WTC11 (cell line): ENCODE measurements at regions not wholly inside any gene's neighbourhood (a gene's known extent, or its start where the extent isn't known, plus 50 kb on each side); places are given as distances from the start of the nearest gene placed in this dataset.

ENCODE experiments used
- ATAC-seq: fragments of 200-7000 bp; cut with Tn5 transposase; 2 replicates; pipeline ENCODE4 v1.10.0; 2021; ENCODE audit warnings: mild to moderate bottlenecking, moderate library complexity
- CTCF ChIA-PET: fragments of 300-600 bp; sonication (Branson Sonifier 250); formaldehyde crosslinking; loops from one replicate; lab custom pipeline; 2021; ENCODE audit warnings: antibody characterized with exemption; lab: Charles Lee
- POLR2A ChIA-PET: fragments of 350-600 bp; sonication (Branson Sonifier 250); formaldehyde crosslinking; loops from one replicate; lab custom pipeline; 2021; ENCODE audit warnings: antibody characterized with exemption; lab: Charles Lee
- DNase-seq: peaks from one replicate; pipeline ENCODE4 v3.0.0; 2021; ENCODE audit warnings: low spot score
- H3K27ac Mint-ChIP-seq: 2 replicates; pipeline ENCODE4 v1.8.0; 2021; ENCODE audit warnings: mixed read lengths
- H3K27me3 Mint-ChIP-seq: 2 replicates; pipeline ENCODE4 v1.8.0; 2021; ENCODE audit warnings: low read depth, mild to moderate bottlenecking, moderate library complexity, mixed read lengths
- H3K36me3 Mint-ChIP-seq: 2 replicates; pipeline ENCODE4 v1.8.0; 2021; ENCODE audit warnings: mixed read lengths
- H3K4me1 Mint-ChIP-seq: 2 replicates; pipeline ENCODE4 v1.8.0; 2022; ENCODE audit warnings: mixed read lengths
- H3K4me3 Mint-ChIP-seq: 2 replicates; pipeline ENCODE4 v1.8.0; 2021; ENCODE audit warnings: mild to moderate bottlenecking, moderate library complexity, mixed read lengths
- H3K9me3 Mint-ChIP-seq: 2 replicates; pipeline ENCODE4 v1.8.0; 2021; ENCODE audit warnings: mixed read lengths
- FOXP1 ChIP-seq: sonication (generic); formaldehyde crosslinking; IDR thresholded peaks from 2 replicates; pipeline ENCODE4 v1.8.0; 2022; ENCODE audit warnings: missing genetic modification reagents, mild to moderate bottlenecking, moderate library complexity, borderline replicate concordance
- GRHL2 ChIP-seq: fragments of 250-450 bp; sonication (Bioruptor Pico); IDR thresholded peaks from 2 replicates; pipeline ENCODE4 v1.8.0; 2022; ENCODE audit warnings: mild to moderate bottlenecking, moderate library complexity; ENCODE audit not compliant: insufficient replicate concordance, severe bottlenecking
- MXD4 ChIP-seq: fragments of 250-450 bp; sonication (Bioruptor Pico); IDR thresholded peaks from 2 replicates; pipeline ENCODE4 v1.8.0; 2021; ENCODE audit warnings: mild to moderate bottlenecking, moderate library complexity, borderline replicate concordance
- NFATC4 ChIP-seq: fragments of 250-450 bp; sonication (Bioruptor Pico); IDR thresholded peaks from 2 replicates; pipeline ENCODE4 v1.9.0; 2021; ENCODE audit warnings: mild to moderate bottlenecking
- OVOL2 ChIP-seq: fragments of 250-450 bp; sonication (Bioruptor Pico); IDR thresholded peaks from 2 replicates; pipeline ENCODE4 v1.9.0; 2021; ENCODE audit warnings: mild to moderate bottlenecking, borderline replicate concordance
- SP1 ChIP-seq: sonication (generic); formaldehyde crosslinking; conservative IDR thresholded peaks from 2 replicates; pipeline ENCODE4 v1.8.1; 2022; ENCODE audit warnings: missing genetic modification reagents
- ZNF138 ChIP-seq: sonication (generic); formaldehyde crosslinking; conservative IDR thresholded peaks from 2 replicates; pipeline ENCODE4 v1.8.1; 2022; ENCODE audit warnings: mild to moderate bottlenecking, moderate library complexity, missing genetic modification reagents
- ZNF219 ChIP-seq: sonication (generic); formaldehyde crosslinking; IDR thresholded peaks from 2 replicates; pipeline ENCODE4 v1.8.0; 2023; ENCODE audit warnings: missing genetic modification reagents, mild to moderate bottlenecking, borderline replicate concordance
- TF ChIP-seq, protein P1 (sequence below): fragments of 250-450 bp; sonication (Bioruptor Pico); IDR thresholded peaks from 2 replicates; pipeline ENCODE4 v1.9.0; 2021; ENCODE audit warnings: mild to moderate bottlenecking
- TF ChIP-seq, protein P2 (sequence below): fragments of 250-450 bp; sonication (Bioruptor Pico); IDR thresholded peaks from 2 replicates; pipeline ENCODE4 v1.9.0; 2021; ENCODE audit warnings: moderate library complexity, mild to moderate bottlenecking, inconsistent platforms, borderline replicate concordance
- TF ChIP-seq, protein P3 (sequence below): fragments of 250-450 bp; sonication (Bioruptor Pico); IDR thresholded peaks from 2 replicates; pipeline ENCODE4 v2.1.2; 2022; ENCODE audit warnings: mild to moderate bottlenecking, moderate library complexity
- TF ChIP-seq, protein P4 (sequence below): sonication (generic); formaldehyde crosslinking; IDR thresholded peaks from 2 replicates; pipeline ENCODE4 v1.8.0; 2023; ENCODE audit warnings: missing genetic modification reagents, mild to moderate bottlenecking, borderline replicate concordance
- TF ChIP-seq, protein P5 (sequence below): sonication (generic); formaldehyde crosslinking; conservative IDR thresholded peaks from 2 replicates; pipeline ENCODE4 v1.8.1; 2023; ENCODE audit warnings: mild to moderate bottlenecking, low read depth, missing genetic modification reagents, moderate library complexity

DNA sequence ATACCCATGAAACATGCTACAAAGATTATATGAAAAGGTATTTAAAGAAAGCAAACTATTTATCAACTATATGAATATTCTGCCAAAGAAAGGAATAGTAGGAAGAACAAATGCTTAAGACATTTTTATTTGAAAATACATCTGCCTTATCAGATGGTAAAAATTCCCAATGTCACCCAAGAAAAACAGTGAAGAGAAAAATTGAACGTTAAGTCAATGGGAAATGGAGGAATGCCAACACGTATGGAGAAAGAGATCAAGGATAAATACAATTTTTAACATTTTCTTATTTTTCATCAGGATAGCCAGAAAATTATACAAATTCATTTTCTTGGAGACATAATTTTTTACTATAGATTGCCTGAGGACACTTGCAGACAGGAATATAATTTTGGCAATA lies 394.2 kb downstream of the ZEB2 start (continued):
- TF ChIP-seq, protein P1, sequence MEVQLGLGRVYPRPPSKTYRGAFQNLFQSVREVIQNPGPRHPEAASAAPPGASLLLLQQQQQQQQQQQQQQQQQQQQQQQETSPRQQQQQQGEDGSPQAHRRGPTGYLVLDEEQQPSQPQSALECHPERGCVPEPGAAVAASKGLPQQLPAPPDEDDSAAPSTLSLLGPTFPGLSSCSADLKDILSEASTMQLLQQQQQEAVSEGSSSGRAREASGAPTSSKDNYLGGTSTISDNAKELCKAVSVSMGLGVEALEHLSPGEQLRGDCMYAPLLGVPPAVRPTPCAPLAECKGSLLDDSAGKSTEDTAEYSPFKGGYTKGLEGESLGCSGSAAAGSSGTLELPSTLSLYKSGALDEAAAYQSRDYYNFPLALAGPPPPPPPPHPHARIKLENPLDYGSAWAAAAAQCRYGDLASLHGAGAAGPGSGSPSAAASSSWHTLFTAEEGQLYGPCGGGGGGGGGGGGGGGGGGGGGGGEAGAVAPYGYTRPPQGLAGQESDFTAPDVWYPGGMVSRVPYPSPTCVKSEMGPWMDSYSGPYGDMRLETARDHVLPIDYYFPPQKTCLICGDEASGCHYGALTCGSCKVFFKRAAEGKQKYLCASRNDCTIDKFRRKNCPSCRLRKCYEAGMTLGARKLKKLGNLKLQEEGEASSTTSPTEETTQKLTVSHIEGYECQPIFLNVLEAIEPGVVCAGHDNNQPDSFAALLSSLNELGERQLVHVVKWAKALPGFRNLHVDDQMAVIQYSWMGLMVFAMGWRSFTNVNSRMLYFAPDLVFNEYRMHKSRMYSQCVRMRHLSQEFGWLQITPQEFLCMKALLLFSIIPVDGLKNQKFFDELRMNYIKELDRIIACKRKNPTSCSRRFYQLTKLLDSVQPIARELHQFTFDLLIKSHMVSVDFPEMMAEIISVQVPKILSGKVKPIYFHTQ: no peak
- TF ChIP-seq, protein P2, sequence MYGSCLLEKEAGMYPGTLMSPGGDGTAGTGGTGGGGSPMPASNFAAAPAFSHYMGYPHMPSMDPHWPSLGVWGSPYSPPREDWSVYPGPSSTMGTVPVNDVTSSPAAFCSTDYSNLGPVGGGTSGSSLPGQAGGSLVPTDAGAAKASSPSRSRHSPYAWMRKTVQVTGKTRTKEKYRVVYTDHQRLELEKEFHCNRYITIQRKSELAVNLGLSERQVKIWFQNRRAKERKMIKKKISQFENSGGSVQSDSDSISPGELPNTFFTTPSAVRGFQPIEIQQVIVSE (CRISPR knock-in tag): no peak
- TF ChIP-seq, protein P3, sequence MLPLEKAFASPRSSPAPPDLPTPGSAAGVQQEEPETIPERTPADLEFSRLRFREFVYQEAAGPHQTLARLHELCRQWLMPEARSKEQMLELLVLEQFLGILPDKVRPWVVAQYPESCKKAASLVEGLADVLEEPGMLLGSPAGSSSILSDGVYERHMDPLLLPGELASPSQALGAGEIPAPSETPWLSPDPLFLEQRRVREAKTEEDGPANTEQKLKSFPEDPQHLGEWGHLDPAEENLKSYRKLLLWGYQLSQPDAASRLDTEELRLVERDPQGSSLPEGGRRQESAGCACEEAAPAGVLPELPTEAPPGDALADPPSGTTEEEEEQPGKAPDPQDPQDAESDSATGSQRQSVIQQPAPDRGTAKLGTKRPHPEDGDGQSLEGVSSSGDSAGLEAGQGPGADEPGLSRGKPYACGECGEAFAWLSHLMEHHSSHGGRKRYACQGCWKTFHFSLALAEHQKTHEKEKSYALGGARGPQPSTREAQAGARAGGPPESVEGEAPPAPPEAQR (CRISPR knock-in tag): no peak
- no peak for TF ChIP-seq GRHL2 (CRISPR knock-in tag)
- TF ChIP-seq, protein P4, sequence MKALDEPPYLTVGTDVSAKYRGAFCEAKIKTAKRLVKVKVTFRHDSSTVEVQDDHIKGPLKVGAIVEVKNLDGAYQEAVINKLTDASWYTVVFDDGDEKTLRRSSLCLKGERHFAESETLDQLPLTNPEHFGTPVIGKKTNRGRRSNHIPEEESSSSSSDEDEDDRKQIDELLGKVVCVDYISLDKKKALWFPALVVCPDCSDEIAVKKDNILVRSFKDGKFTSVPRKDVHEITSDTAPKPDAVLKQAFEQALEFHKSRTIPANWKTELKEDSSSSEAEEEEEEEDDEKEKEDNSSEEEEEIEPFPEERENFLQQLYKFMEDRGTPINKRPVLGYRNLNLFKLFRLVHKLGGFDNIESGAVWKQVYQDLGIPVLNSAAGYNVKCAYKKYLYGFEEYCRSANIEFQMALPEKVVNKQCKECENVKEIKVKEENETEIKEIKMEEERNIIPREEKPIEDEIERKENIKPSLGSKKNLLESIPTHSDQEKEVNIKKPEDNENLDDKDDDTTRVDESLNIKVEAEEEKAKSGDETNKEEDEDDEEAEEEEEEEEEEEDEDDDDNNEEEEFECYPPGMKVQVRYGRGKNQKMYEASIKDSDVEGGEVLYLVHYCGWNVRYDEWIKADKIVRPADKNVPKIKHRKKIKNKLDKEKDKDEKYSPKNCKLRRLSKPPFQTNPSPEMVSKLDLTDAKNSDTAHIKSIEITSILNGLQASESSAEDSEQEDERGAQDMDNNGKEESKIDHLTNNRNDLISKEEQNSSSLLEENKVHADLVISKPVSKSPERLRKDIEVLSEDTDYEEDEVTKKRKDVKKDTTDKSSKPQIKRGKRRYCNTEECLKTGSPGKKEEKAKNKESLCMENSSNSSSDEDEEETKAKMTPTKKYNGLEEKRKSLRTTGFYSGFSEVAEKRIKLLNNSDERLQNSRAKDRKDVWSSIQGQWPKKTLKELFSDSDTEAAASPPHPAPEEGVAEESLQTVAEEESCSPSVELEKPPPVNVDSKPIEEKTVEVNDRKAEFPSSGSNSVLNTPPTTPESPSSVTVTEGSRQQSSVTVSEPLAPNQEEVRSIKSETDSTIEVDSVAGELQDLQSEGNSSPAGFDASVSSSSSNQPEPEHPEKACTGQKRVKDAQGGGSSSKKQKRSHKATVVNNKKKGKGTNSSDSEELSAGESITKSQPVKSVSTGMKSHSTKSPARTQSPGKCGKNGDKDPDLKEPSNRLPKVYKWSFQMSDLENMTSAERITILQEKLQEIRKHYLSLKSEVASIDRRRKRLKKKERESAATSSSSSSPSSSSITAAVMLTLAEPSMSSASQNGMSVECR (CRISPR knock-in tag): no peak
- TF ChIP-seq, protein P5, sequence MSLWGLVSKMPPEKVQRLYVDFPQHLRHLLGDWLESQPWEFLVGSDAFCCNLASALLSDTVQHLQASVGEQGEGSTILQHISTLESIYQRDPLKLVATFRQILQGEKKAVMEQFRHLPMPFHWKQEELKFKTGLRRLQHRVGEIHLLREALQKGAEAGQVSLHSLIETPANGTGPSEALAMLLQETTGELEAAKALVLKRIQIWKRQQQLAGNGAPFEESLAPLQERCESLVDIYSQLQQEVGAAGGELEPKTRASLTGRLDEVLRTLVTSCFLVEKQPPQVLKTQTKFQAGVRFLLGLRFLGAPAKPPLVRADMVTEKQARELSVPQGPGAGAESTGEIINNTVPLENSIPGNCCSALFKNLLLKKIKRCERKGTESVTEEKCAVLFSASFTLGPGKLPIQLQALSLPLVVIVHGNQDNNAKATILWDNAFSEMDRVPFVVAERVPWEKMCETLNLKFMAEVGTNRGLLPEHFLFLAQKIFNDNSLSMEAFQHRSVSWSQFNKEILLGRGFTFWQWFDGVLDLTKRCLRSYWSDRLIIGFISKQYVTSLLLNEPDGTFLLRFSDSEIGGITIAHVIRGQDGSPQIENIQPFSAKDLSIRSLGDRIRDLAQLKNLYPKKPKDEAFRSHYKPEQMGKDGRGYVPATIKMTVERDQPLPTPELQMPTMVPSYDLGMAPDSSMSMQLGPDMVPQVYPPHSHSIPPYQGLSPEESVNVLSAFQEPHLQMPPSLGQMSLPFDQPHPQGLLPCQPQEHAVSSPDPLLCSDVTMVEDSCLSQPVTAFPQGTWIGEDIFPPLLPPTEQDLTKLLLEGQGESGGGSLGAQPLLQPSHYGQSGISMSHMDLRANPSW (CRISPR knock-in tag): no peak

DNA sequence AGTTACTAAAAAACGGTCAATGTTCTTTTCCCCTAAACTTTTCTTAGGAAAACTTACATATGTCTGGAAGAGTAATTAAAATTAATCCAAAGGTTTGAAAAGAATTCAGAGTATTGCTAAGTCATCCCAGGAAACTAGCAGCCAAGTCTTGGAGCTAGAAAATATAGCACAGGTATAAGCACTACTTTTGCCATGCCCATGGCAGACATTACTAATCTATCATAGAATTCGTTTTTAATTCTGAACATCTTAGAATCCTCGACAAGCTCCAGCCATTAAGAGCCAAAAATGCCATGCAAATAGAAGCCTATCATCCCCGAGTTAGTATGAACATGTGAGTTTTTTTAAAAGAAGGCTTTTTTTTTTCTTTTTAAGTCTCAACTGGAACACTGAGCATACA lies 395.0 kb downstream of the ZEB2 start:
- Mint-ChIP-seq H3K36me3 (no peaks in the 10 kb centered on the region; the same call in 1 of the 2 replicates), H3K27me3 (no peaks in the 10 kb centered on the region), H3K9me3 (no peaks in the 10 kb centered on the region), H3K4me1 (no peaks in the 10 kb centered on the region), H3K27ac (no peak overlapping the region), H3K4me3 (no peak overlapping the region)
- no peak for DNase-seq
- CTCF ChIA-PET: no interaction called here
- POLR2A ChIA-PET: interaction anchor here (0.7 kb wide), 1 partner anchor 17 kb away, joined by 3 read pairs; no protein-coding TSS in a partner anchor
- TF ChIP-seq FOXP1 (no peak), NFATC4 (CRISPR knock-in tag) (no peak), ZNF138 (CRISPR knock-in tag) (no peak), OVOL2 (no peak), ZNF219 (CRISPR knock-in tag) (no peak), MXD4 (CRISPR knock-in tag) (no peak), SP1 (CRISPR knock-in tag) (no peak)
- ATAC-seq: no peak
